ENCODE measurements at regions not wholly inside any gene's neighbourhood (a gene's known extent, or its start where the extent isn't known, plus 50 kb on each side); places are given as distances from the start of the nearest gene placed in this dataset.

DNA sequence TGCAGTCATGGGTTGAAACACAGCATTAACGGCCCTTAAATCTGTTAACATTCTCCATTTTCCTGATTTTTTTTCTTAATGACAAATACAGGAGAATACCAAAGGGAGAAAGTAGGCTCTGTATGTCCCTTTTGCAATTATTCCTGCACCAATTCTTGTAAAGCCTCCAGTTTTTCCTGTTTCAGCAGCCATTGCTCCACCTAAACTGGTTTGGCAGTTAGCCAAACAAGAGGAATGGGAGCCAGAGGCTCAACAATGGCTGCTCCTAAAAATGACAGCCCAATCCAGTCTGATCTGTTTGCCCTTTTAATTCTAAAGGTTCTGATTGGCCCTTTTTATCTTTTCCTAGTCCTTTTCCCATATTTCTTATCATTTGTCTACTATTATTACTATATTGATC is 284.2 kb upstream of the SGK1 start:
- ChIA-PET CTCF (no interaction called here), POLR2A (no interaction called here)
- DNase-seq (no peak), ATAC-seq (no peak)
- H3K9me3 Mint-ChIP-seq, result peaks cover 9% of the 10 kb centered on the region
- TF ChIP-seq, protein P1, sequence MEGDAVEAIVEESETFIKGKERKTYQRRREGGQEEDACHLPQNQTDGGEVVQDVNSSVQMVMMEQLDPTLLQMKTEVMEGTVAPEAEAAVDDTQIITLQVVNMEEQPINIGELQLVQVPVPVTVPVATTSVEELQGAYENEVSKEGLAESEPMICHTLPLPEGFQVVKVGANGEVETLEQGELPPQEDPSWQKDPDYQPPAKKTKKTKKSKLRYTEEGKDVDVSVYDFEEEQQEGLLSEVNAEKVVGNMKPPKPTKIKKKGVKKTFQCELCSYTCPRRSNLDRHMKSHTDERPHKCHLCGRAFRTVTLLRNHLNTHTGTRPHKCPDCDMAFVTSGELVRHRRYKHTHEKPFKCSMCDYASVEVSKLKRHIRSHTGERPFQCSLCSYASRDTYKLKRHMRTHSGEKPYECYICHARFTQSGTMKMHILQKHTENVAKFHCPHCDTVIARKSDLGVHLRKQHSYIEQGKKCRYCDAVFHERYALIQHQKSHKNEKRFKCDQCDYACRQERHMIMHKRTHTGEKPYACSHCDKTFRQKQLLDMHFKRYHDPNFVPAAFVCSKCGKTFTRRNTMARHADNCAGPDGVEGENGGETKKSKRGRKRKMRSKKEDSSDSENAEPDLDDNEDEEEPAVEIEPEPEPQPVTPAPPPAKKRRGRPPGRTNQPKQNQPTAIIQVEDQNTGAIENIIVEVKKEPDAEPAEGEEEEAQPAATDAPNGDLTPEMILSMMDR (IDR thresholded peaks at IDR 0.05), result no peak
- intact Hi-C loops (cut with micrococcal nuclease), result no loop called here
- H3K27me3 Mint-ChIP-seq, result no peaks in the 10 kb centered on the region
- no peak overlapping the region for H3K27ac Mint-ChIP-seq
- H3K4me1 Mint-ChIP-seq (ENCODE audit: low read depth), result no peaks in the 10 kb centered on the region
- H3K36me3 Mint-ChIP-seq (ENCODE audit: low read depth), result no peaks in the 10 kb centered on the region
- H3K4me3 Mint-ChIP-seq, result no peak overlapping the region

DNA sequence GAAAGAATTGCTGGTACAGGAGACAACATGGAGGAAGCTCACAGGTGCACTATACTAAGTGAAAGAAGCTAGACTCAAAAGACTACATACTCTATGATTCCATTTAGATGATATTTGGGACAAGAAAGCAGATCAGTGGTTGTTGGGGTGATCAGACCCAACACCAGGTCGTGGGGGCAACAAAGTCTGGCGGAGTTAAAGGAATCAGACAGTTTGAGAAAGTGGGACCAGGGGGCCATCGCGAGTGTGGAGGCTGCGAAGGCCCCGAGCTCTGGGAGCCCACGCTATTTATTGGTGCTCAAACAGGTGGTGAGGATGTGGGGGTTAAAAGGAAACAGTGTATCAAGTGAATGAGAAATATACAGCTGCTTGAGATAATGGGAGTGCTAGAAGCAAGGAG is 282.8 kb upstream of the SGK1 start:
- peaks cover 9% of the 10 kb centered on the region for H3K9me3 Mint-ChIP-seq
- TF ChIP-seq, protein P1 (IDR thresholded peaks at IDR 0.05), result no peak
- no peak for DNase-seq
- H3K4me3 Mint-ChIP-seq, result no peak overlapping the region
- intact Hi-C loops (cut with micrococcal nuclease), result no loop called here
- no peak for ATAC-seq
- CTCF ChIA-PET, result interaction anchor here (0.7 to 0.8 kb wide), 3 partner anchors 14 to 427 kb away, joined by 3 read pairs; no protein-coding TSS in a partner anchor
- POLR2A ChIA-PET, result interaction anchor here (0.6 kb wide), 1 partner anchor 349 kb away, joined by 3 read pairs; no protein-coding TSS in a partner anchor
- no peaks in the 10 kb centered on the region for H3K36me3 Mint-ChIP-seq (ENCODE audit: low read depth)
- no peak overlapping the region for H3K27ac Mint-ChIP-seq
- H3K4me1 Mint-ChIP-seq (ENCODE audit: low read depth), result no peaks in the 10 kb centered on the region
- H3K27me3 Mint-ChIP-seq, result no peaks in the 10 kb centered on the region

DNA sequence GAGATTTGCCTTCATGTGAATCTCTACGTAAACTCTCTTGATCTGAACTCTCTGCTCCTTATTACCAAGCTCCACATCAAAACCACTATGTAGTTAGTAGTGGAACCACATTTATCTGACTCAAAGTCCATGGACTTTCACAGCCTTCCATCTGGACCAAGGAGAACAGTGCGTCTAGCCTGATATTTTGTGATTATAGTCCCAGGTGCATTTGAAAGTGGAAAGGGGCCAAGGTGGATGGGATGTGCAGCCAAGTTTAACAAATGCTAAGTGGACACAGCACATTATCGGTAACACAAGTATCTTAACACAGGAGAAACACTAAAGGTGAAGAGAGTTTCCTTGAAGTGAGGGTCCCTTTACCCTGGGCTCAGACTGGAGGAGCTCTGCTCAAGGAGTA is 281.2 kb upstream of the SGK1 start:
- no peaks in the 10 kb centered on the region for H3K36me3 Mint-ChIP-seq (ENCODE audit: low read depth)
- CTCF ChIA-PET, result interaction anchor here (1.5 kb wide), 1 partner anchor 41 kb away, joined by 3 read pairs; no protein-coding TSS in a partner anchor
- intact Hi-C loops (cut with micrococcal nuclease), result no loop called here
- ATAC-seq (no peak), DNase-seq (no peak)
- POLR2A ChIA-PET, result no interaction called here
- peaks cover 3% of the 10 kb centered on the region for H3K4me1 Mint-ChIP-seq (ENCODE audit: low read depth)
- no peak overlapping the region for H3K4me3 Mint-ChIP-seq
- TF ChIP-seq, protein P1 (IDR thresholded peaks at IDR 0.05), result no peak
- H3K27me3 Mint-ChIP-seq, result no peaks in the 10 kb centered on the region
- peaks cover 9% of the 10 kb centered on the region for H3K9me3 Mint-ChIP-seq
- no peak overlapping the region for H3K27ac Mint-ChIP-seq

DNA sequence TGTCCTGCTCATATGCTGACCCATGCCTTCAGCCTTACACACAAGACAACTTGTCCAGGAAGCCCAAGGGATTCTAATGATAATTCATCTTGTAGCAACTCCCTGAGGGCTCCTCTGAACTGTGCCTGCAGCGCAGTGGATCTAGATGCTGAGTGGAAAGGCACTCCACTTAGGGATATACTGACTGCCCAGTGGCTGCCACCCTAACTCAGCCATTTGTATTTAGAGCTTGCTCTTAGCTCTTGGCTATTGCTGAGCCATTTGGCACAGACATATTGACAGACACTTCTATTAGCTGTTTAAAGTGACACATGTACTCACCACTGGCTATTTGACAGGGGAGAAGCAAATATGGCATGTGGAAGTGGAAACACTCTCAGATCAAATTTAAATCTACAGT is 278.3 kb upstream of the SGK1 start:
- no peak overlapping the region for H3K27ac Mint-ChIP-seq
- DNase-seq (no peak), ATAC-seq (no peak)
- peaks cover 3% of the 10 kb centered on the region for H3K4me1 Mint-ChIP-seq (ENCODE audit: low read depth)
- POLR2A ChIA-PET, result no interaction called here
- intact Hi-C loops (cut with micrococcal nuclease), result no loop called here
- H3K9me3 Mint-ChIP-seq, result peaks cover 7% of the 10 kb centered on the region
- no peak overlapping the region for H3K4me3 Mint-ChIP-seq
- TF ChIP-seq, protein P1 (IDR thresholded peaks at IDR 0.05), result no peak
- H3K36me3 Mint-ChIP-seq (ENCODE audit: low read depth), result no peaks in the 10 kb centered on the region
- no peaks in the 10 kb centered on the region for H3K27me3 Mint-ChIP-seq
- CTCF ChIA-PET, result interaction anchor here (0.6 kb wide), 1 partner anchor 234 kb away, joined by 3 read pairs; no protein-coding TSS in a partner anchor

DNA sequence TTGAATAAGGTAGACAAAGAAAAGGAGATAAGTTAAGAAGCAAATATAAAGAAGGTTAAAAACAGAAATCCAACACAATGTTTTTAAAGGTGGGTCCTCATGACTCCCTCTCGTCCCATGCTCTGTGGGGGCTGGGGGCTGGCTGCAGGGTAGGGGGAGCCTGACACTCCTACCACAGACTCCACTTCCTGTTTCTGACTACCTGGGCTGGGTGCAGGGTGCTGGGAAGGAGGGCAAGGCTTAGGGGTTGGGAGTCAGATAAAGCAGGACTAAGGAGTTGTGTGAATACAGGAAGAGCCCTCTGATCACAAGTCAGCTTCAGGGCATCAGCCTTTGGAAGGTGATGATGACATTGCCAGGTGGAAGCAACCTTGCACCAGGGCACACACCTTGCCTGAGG is 277.0 kb upstream of the SGK1 start:
- intact Hi-C loops (cut with micrococcal nuclease), result no loop called here

More for the DNA sequence above, 277.0 kb upstream of the SGK1 start:
- Mint-ChIP-seq H3K4me3 (no peak overlapping the region), H3K36me3 (ENCODE audit: low read depth) (no peaks in the 10 kb centered on the region), H3K9me3 (no peaks in the 10 kb centered on the region), H3K4me1 (ENCODE audit: low read depth) (peaks cover 3% of the 10 kb centered on the region), H3K27me3 (no peaks in the 10 kb centered on the region), H3K27ac (no peak overlapping the region)
- ChIA-PET POLR2A (no interaction called here), CTCF (no interaction called here)
- ATAC-seq (no peak), DNase-seq (no peak)
- TF ChIP-seq, protein P1 (IDR thresholded peaks at IDR 0.05), result no peak
